Transverse colon (tissue), 4 donors: ENCODE measurements at regions not wholly inside any gene's neighbourhood (a gene's known extent, or its start where the extent isn't known, plus 50 kb on each side); places are given as distances from the start of the nearest gene placed in this dataset.

Source experiments
- POLR2A ChIP-seq: fragments of 450-650 bp; IDR thresholded peaks from one replicate; pipeline ENCODE4 v1.6.1; 2016; ENCODE audit warnings: antibody characterized with exemption, mild to moderate bottlenecking, moderate library complexity
- POLR2AphosphoS5 ChIP-seq, 3 donors: sonication (generic); formaldehyde crosslinking; IDR thresholded peaks; one replicate each; pipeline ENCODE4 v1.6.1; 2016; ENCODE audit warnings: antibody characterized with exemption in 3 of 3
- TF ChIP-seq, protein P1 (sequence below), 5 experiments: fragments of 200-600 bp in 3 of 5; fragments of 450-650 bp in 2 of 5; sonication (generic) in 3 of 5; IDR thresholded peaks; 1 replicate in 2 of 5; 2 replicates in 3 of 5; pipeline ENCODE4 v1.5.1; 2016 to 2017; ENCODE audit warnings: antibody characterized with exemption in 5 of 5, inconsistent platforms in 3 of 5, mild to moderate bottlenecking in 2 of 5, moderate library complexity in 1 of 5

DNA sequence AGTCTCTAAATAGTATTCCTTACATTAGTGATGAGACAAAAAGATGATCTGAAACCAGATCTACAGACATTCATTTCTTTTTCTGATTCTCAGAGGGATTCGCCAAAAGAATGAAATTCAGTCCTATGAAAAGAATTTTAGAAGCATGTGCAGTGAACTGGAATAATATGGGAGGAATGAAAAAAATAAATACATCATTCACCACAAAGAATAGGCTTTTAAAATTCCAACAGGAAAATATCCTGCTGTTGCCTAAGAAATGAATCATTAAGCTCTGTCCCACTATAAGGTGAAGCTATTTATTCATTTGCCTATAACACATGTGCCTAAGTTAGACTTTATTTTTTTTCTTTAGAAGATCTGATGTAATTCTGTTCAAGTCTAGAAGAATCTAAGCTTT, 165.9 kb downstream of the IL15 start:
- TF ChIP-seq, protein P1, sequence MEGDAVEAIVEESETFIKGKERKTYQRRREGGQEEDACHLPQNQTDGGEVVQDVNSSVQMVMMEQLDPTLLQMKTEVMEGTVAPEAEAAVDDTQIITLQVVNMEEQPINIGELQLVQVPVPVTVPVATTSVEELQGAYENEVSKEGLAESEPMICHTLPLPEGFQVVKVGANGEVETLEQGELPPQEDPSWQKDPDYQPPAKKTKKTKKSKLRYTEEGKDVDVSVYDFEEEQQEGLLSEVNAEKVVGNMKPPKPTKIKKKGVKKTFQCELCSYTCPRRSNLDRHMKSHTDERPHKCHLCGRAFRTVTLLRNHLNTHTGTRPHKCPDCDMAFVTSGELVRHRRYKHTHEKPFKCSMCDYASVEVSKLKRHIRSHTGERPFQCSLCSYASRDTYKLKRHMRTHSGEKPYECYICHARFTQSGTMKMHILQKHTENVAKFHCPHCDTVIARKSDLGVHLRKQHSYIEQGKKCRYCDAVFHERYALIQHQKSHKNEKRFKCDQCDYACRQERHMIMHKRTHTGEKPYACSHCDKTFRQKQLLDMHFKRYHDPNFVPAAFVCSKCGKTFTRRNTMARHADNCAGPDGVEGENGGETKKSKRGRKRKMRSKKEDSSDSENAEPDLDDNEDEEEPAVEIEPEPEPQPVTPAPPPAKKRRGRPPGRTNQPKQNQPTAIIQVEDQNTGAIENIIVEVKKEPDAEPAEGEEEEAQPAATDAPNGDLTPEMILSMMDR (IDR thresholded peaks at IDR 0.05) = no peak
- no peak for TF ChIP-seq POLR2AphosphoS5 (IDR thresholded peaks at IDR 0.05)
- TF ChIP-seq POLR2A = no peak
